HCT116 (cell line): ENCODE measurements at regions not wholly inside any gene's neighbourhood (a gene's known extent, or its start where the extent isn't known, plus 50 kb on each side); places are given as distances from the start of the nearest gene placed in this dataset.

Source experiments
- ATAC-seq: fragments of 200-7000 bp; cut with Tn5 transposase; 2 replicates; pipeline ENCODE4 v1.9.1; 2020; ENCODE audit warnings: mild to moderate bottlenecking, moderate library complexity
- BruUV-seq: library from RNA; stranded (reverse); fragments of 400-500 nt; replicated peaks from 2 replicates; lab custom pipeline; 2021; lab: Mats Ljungman, UMichigan
- CTCF ChIA-PET: fragments of 300-600 bp; sonication (Branson Sonifier 250); formaldehyde crosslinking; loops from one replicate; lab custom pipeline; 2021; ENCODE audit warnings: antibody characterized with exemption; lab: Charles Lee
- POLR2A ChIA-PET: fragments of 300-600, 350-600 bp; sonication (Branson Sonifier 250); formaldehyde crosslinking; loops from one replicate; lab custom pipeline; 2021; ENCODE audit warnings: antibody characterized with exemption; lab: Charles Lee
- RAD21 ChIA-PET, 2 experiments: fragments of 300-600 bp; sonication (Branson Sonifier 250); formaldehyde crosslinking; loops; one replicate each; lab custom pipeline; 2023; ENCODE audit warnings: low total read pairs in 2 of 2; ENCODE audit not compliant: uncharacterized antibody in 2 of 2, unreplicated experiment in 2 of 2, low non-redundant PET in 1 of 2; lab: Charles Lee
- DNase-seq: peaks from one replicate; pipeline ENCODE4 v3.0.0-alpha.2; 2010; ENCODE audit warnings: low read depth, low spot score
- H2AFZ ChIP-seq: fragments of 200-600 bp; shearing (Covaris generic), sonication (generic); 2 replicates; pipeline ENCODE4 v1.6.1; 2017; ENCODE audit warnings: low read depth, mixed run types, mixed read lengths, antibody characterized with exemption, low read length; ENCODE audit not compliant: poor library complexity, severe bottlenecking
- H3K27ac ChIP-seq: 2 replicates; pipeline ENCODE4 v1.5.1; 2012; ENCODE audit warnings: low read depth, low read length
- H3K27me3 ChIP-seq: fragments of 200-600 bp; sonication (generic); 2 replicates; pipeline ENCODE4 v1.6.1; 2016; ENCODE audit warnings: mixed run types, low read length, mixed read lengths; ENCODE audit not compliant: insufficient read depth
- H3K36me3 ChIP-seq, 2 experiments: fragments of 200-500 bp in 1 of 2; fragments of 200-600 bp in 1 of 2; sonication (Bioruptor generic) in 1 of 2; sonication (generic) in 1 of 2; 2 replicates each; pipeline versions ENCODE4 v1.5.1 to v1.6.1; 2014 to 2016; ENCODE audit warnings: low read length in 2 of 2, inconsistent platforms in 1 of 2, mixed read lengths in 1 of 2, mixed run types in 1 of 2; ENCODE audit not compliant: insufficient read depth in 2 of 2, control insufficient read depth in 1 of 2
- H3K4me1 ChIP-seq, 2 experiments: fragments of 200-600 bp in 1 of 2; sonication (generic) in 1 of 2; 2 replicates each; pipeline versions ENCODE4 v1.5.1 to v1.6.1; 2012 to 2017; ENCODE audit warnings: low read length in 2 of 2, inconsistent platforms in 1 of 2, mild to moderate bottlenecking in 1 of 2, mixed read lengths in 1 of 2, mixed run types in 1 of 2, moderate library complexity in 1 of 2; ENCODE audit not compliant: insufficient read depth in 2 of 2, control insufficient read depth in 1 of 2
- H3K4me2 ChIP-seq: fragments of 200-600 bp; sonication (generic); 2 replicates; pipeline ENCODE4 v1.6.1; 2017; ENCODE audit warnings: mixed run types, low read length, mixed read lengths
- H3K4me3 ChIP-seq, 2 experiments: fragments of 200-600 bp in 1 of 2; sonication (generic) in 1 of 2; replicated peaks in 1 of 2; 2 replicates each; pipeline ENCODE4 v1.5.1; 2011 to 2016; ENCODE audit warnings: low read length in 2 of 2, control low read depth in 1 of 2, low read depth in 1 of 2, mild to moderate bottlenecking in 1 of 2, mixed read lengths in 1 of 2, mixed run types in 1 of 2
- H3K79me2 ChIP-seq: fragments of 200-600 bp; sonication (generic); 2 replicates; pipeline ENCODE4 v1.6.1; 2017; ENCODE audit warnings: mild to moderate bottlenecking, mixed run types, low read length, moderate library complexity, mixed read lengths; ENCODE audit not compliant: insufficient read depth
- H3K9ac ChIP-seq: fragments of 200-600 bp; sonication (generic); 2 replicates; pipeline ENCODE4 v1.6.1; 2016; ENCODE audit warnings: low read length, mixed read lengths
- H3K9me2 ChIP-seq: fragments of 200-600 bp; sonication (generic), shearing (Covaris generic); 2 replicates; pipeline ENCODE4 v1.6.1; 2017; ENCODE audit warnings: mixed run types, mild to moderate bottlenecking, moderate library complexity; ENCODE audit not compliant: insufficient read depth
- H3K9me3 ChIP-seq, 2 experiments: fragments of 200-500 bp in 1 of 2; fragments of 200-600 bp in 1 of 2; sonication (Bioruptor generic) in 1 of 2; sonication (generic) in 1 of 2; 2 replicates each; pipeline ENCODE4 v1.6.1; 2014 to 2017; ENCODE audit warnings: low read length in 2 of 2, mixed read lengths in 2 of 2, inconsistent platforms in 1 of 2, low read depth in 1 of 2, mild to moderate bottlenecking in 1 of 2, mixed run types in 1 of 2, moderate library complexity in 1 of 2; ENCODE audit not compliant: control insufficient read depth in 1 of 2, insufficient read depth in 1 of 2
- H4K20me1 ChIP-seq: fragments of 200-600 bp; sonication (generic), shearing (Covaris generic); 2 replicates; pipeline ENCODE4 v1.6.1; 2017; ENCODE audit warnings: mixed run types, mild to moderate bottlenecking, moderate library complexity; ENCODE audit not compliant: insufficient read depth
- CBX3 ChIP-seq: IDR thresholded peaks from 2 replicates; pipeline ENCODE4 v1.6.1; 2012; ENCODE audit warnings: low read depth
- EZH2phosphoT487 ChIP-seq: fragments of 200-600 bp; IDR thresholded peaks from 2 replicates; pipeline ENCODE4 v1.6.1; 2018; ENCODE audit warnings: antibody characterized with exemption, borderline replicate concordance
- JUND ChIP-seq: IDR thresholded peaks from 2 replicates; pipeline ENCODE4 v1.6.1; 2012
- ZNF274 ChIP-seq: fragments of 200-500 bp; sonication (Bioruptor generic); IDR thresholded peaks from 2 replicates; pipeline ENCODE4 v1.6.1; 2014; ENCODE audit warnings: mild to moderate bottlenecking, low read depth, low read length, inconsistent platforms
- intact Hi-C: fragments of 100-400 bp; cut with micrococcal nuclease; formaldehyde crosslinking; loops from 2 replicates; pipeline ENCODE4 v1.10.0; 2022

GRCh38 chr20:50412499-50412898 lies 97.7 kb upstream of the PTPN1 start:
- ChIA-PET CTCF (no interaction called here), RAD21 (no interaction called here), POLR2A (no interaction called here)
- Histone ChIP-seq H3K4me1 (peaks cover 19 to 22% of the 10 kb centered on the region in 2 experiments), H2AFZ (no peak overlapping the region), H4K20me1 (no peaks in the 10 kb centered on the region), H3K9me2 (no peaks in the 10 kb centered on the region), H3K4me2 (no peak overlapping the region), H3K9ac (no peak overlapping the region), H3K79me2 (no peaks in the 10 kb centered on the region), H3K27ac (no peak overlapping the region), H3K9me3 (no peaks in the 10 kb centered on the region; a peak in 1 of 4 replicates), H3K36me3 (no peaks in the 10 kb centered on the region), H3K27me3 (no peaks in the 10 kb centered on the region), H3K4me3 (no peak overlapping the region)
- BruUV-seq: no TSS peak
- ATAC-seq: no peak
- no peak for TF ChIP-seq CBX3
- TF ChIP-seq JUND: no peak
- TF ChIP-seq EZH2phosphoT487: no peak
- intact Hi-C loops: no loop called here
- no peak for DNase-seq

- DNase-seq (no peak), ATAC-seq (no peak)
- no TSS peak for BruUV-seq
- H3K4me2 ChIP-seq: no peak overlapping the region
- no peaks in the 10 kb centered on the region for H3K27me3 ChIP-seq
- intact Hi-C loops: no loop called here
- ChIA-PET RAD21 (no interaction called here), CTCF (no interaction called here), POLR2A (interaction anchor here (0.9 kb wide), 1 partner anchor 33 kb away, joined by 3 read pairs; no protein-coding TSS in a partner anchor)
- no peak overlapping the region for H3K9ac ChIP-seq
- peaks cover 19 to 22% of the 10 kb centered on the region in 2 experiments for H3K4me1 ChIP-seq
- H4K20me1 ChIP-seq: no peaks in the 10 kb centered on the region
- no peak for TF ChIP-seq ZNF274
- H3K27ac ChIP-seq: no peak overlapping the region
- H3K4me3 ChIP-seq: no peak overlapping the region
- H2AFZ ChIP-seq: no peak overlapping the region
- no peaks in the 10 kb centered on the region; a peak in 1 of 4 replicates for H3K9me3 ChIP-seq
- H3K9me2 ChIP-seq: no peaks in the 10 kb centered on the region
- no peaks in the 10 kb centered on the region for H3K79me2 ChIP-seq
- H3K36me3 ChIP-seq: no peaks in the 10 kb centered on the region
Observed at GRCh38 chr20:50413088-50413500, 97.1 kb upstream of the PTPN1 start.
